ENCODE measurements at regions not wholly inside any gene's neighbourhood (a gene's known extent, or its start where the extent isn't known, plus 50 kb on each side); places are given as distances from the start of the nearest gene placed in this dataset.

DNA sequence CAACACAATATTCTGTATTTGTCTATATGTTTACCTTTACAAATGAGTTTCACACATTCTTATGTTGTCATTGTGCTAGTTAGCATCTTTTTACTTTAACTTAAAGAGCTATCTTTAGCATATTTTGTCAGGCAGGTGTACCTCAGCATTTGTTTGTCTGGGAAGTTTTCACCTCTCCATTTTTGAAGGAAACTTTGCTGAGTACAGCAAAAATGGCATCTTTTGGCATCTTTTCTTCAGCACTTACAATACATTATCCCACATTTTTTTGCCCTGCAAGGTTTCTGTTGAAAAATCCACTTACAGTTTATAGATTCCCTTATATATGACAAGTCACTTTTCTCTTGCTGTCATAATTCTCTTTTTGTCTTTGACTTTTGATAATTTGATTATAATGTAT lies 171.3 kb upstream of the XIRP2 start:
- TF ChIP-seq BACH1 (IDR thresholded peaks at IDR 0.05; ENCODE audit: borderline replicate concordance) (no peak), POLR2AphosphoS2 (IDR thresholded peaks at IDR 0.05; ENCODE audit: low read depth, low read length) (no peak), NFXL1 (IDR thresholded peaks at IDR 0.05; ENCODE audit: borderline replicate concordance) (no peak), MAX (IDR thresholded peaks at IDR 0.05; ENCODE audit: low read depth, low read length) (no peak)
